Astrocyte of the cerebellum (primary cell): ENCODE measurements at regions not wholly inside any gene's neighbourhood (a gene's known extent, or its start where the extent isn't known, plus 50 kb on each side); places are given as distances from the start of the nearest gene placed in this dataset.

ENCODE experiments used
- DNase-seq: peaks from one replicate; pipeline ENCODE4 v3.0.0-alpha.2; 2011; ENCODE audit warnings: low read depth
- H3K4me3 ChIP-seq: 2 replicates; pipeline ENCODE4 v1.5.1; 2011; ENCODE audit warnings: mild to moderate bottlenecking, low read depth, low read length, moderate library complexity
- CTCF ChIP-seq: IDR thresholded peaks from 2 replicates; pipeline ENCODE4 v1.5.1; 2012; ENCODE audit warnings: low read length, low read depth, moderate library complexity, mild to moderate bottlenecking; ENCODE audit errors: missing control alignments
- in situ Hi-C: cut with HindIII; loops from 2 replicates; pipeline ENCODE4 v1.10.0; 2017; ENCODE audit warnings: low sequenced_read_pairs

GRCh38 chr10:111750165-111750849 lies 433.3 kb downstream of the GPAM start:
- H3K4me3 ChIP-seq, result no peak overlapping the region
- DNase-seq, result no peak
- no peak for TF ChIP-seq CTCF
- in situ Hi-C loops, result no loop called here

DNA sequence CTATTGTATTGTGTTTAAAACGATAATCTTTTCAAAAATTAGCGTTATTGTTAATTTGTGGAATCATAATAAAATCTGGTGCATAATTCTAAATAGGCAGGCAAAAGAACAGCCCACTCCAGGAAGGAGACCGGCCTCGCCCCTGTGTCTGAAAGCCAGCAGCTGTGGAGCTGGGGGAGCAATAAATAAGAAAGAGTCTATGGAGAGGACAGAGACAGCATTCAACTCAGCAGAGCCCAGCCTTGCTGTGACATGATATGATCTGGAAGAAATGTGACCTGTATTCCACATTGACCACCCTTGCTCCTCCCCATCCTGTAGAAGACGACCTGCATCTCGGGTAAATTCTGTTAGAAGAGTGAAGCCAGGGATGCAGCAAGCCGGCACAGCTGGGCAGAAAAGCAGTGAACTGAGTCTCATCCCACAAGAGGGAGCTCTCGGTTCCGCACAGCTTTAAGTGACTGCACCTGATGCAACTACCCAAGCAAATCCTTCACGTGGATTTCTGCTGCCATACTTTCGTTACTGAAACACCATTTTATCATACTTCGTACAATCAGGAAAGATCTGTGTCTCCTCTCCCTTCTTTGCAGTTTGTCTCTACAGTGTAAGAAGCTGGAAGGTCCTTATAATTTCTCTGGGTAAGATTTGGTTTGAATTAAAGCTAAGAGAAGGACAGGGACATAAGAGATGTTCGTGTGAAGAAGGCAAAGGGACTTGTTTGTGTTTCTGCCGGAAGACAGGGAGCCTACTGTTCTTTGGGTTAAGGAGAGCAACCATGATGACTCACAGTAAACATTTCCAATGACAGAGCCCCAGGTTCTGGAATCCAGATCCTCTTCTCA lies 427.1 kb downstream of the GPAM start:
- H3K4me3 ChIP-seq, result no peak overlapping the region
- TF ChIP-seq CTCF, result peak; percentile 55
- peak; percentile 11 for DNase-seq
- in situ Hi-C loops, result no loop called here

DNA sequence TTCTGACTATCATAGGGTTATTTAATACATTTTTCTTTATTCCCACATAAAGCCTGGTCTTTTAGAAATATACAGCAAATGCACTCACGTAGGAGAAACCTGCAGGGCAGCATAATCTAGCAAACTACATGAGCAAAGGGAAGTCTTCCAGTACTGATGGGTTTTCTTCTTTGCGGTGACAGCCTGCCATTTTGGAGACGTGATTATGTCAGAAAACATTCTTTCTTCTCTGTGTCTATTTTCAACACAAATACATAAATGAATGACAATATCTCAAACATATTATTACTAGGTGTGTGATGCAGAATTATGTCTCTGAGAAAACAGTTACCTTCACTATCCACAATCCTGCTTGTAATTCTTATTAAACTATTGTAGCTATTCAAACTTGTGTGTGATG lies 425.0 kb downstream of the GPAM start:
- no peak overlapping the region for H3K4me3 ChIP-seq
- TF ChIP-seq CTCF, result no peak
- in situ Hi-C loops, result no loop called here
- no peak for DNase-seq

GRCh38 chr10:111762114-111762513 lies 421.5 kb downstream of the GPAM start:
- DNase-seq, result no peak
- in situ Hi-C loops, result no loop called here
- no peak overlapping the region for H3K4me3 ChIP-seq
- no peak for TF ChIP-seq CTCF

GRCh38 chr10:111765216-111765615 lies 418.3 kb downstream of the GPAM start:
- in situ Hi-C loops, result no loop called here
- DNase-seq, result no peak
- no peak overlapping the region for H3K4me3 ChIP-seq
- TF ChIP-seq CTCF, result no peak

DNA sequence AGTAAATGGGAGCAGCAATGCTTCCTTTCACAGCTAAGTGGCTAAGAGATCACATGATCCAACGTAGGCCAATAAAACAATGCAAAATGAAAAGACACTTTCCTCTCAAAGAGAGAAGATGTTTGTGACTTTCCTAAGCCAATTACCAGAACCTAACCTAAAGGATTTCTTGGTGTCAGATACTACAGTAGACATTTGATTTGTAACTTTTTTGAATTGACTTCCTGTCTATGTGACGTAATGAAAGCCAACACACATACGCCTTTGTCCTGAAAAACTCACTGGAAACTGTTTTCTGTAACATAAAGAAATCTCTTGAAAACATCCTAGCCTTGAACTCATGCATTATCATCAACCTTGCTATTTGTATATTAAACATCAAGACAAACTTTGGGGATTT lies 417.1 kb downstream of the GPAM start:
- H3K4me3 ChIP-seq, result no peak overlapping the region
- no peak for TF ChIP-seq CTCF
- no peak for DNase-seq
- in situ Hi-C loops, result no loop called here
